Fibroblast of mammary gland (primary cell): ENCODE measurements at regions not wholly inside any gene's neighbourhood (a gene's known extent, or its start where the extent isn't known, plus 50 kb on each side); places are given as distances from the start of the nearest gene placed in this dataset.

Experiments used
- DNase-seq: peaks from one replicate; pipeline ENCODE4 v3.0.0-alpha.2; 2010; ENCODE audit warnings: low read depth
- H3K4me3 ChIP-seq: 2 replicates; pipeline ENCODE4 v1.5.1; 2011; ENCODE audit warnings: low read depth, mild to moderate bottlenecking, low read length, moderate library complexity; ENCODE audit not compliant: control insufficient read depth
- CTCF ChIP-seq: conservative IDR thresholded peaks from 2 replicates; pipeline ENCODE4 v1.5.1; 2011; ENCODE audit warnings: low read depth, low read length, inconsistent platforms; ENCODE audit not compliant: control insufficient read depth, insufficient read depth

DNA sequence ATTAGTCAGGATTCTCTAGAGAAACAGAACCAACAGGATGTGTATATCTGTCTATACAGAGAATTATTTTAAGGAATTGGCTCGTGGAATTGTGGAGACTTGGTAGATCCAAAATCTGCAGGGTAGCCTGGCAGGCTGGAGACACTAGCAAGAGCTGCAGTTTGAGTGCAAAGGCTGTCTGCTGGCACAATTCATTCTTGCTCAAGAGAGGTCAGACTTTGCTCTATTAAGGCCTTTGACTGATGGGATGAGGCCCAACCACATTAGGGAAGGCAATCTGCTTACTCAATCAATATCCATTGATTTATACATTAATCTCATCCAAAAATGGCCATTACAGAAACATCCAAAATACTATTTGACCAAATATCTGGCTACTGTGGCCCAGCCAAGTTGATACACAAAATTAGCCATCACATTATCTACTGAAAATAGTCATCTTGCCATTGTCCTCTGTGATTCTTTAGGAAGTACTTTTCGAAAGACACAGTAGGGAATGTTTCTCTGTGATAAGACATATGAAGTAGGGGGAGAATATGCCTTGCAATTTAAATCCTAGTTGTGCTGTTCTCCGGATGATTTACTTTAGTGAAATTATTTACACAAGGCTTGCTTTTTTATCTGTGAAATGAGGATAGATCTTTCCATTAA is 873.8 kb downstream of the ROBO2 start:
- no peak overlapping the region for H3K4me3 ChIP-seq
- no peak for DNase-seq
- no peak for TF ChIP-seq CTCF

- TF ChIP-seq CTCF, result no peak
- no peak for DNase-seq
- H3K4me3 ChIP-seq, result no peak overlapping the region
Measured at GRCh38 chr3:77915336-77915735, 875.4 kb downstream of the ROBO2 start.

- no peak for DNase-seq
- H3K4me3 ChIP-seq, result no peak overlapping the region
- no peak for TF ChIP-seq CTCF
Measured at GRCh38 chr3:77917225-77917624, 877.3 kb downstream of the ROBO2 start.

- no peak overlapping the region for H3K4me3 ChIP-seq
- DNase-seq, result no peak
- TF ChIP-seq CTCF, result no peak
Measured at GRCh38 chr3:77919244-77919643, 879.3 kb downstream of the ROBO2 start.

- DNase-seq, result no peak
- no peak overlapping the region for H3K4me3 ChIP-seq
- TF ChIP-seq CTCF, result no peak
Measured at GRCh38 chr3:77931255-77932009, 891.5 kb downstream of the ROBO2 start.

- TF ChIP-seq CTCF, result no peak
- no peak for DNase-seq
Measured at GRCh38 chr3:77932926-77933325, 893.0 kb downstream of the ROBO2 start.

More at GRCh38 chr3:77932926-77933325, 893.0 kb downstream of the ROBO2 start:
- H3K4me3 ChIP-seq, result no peak overlapping the region
